ENCODE measurements at regions not wholly inside any gene's neighbourhood (a gene's known extent, or its start where the extent isn't known, plus 50 kb on each side); places are given as distances from the start of the nearest gene placed in this dataset.

- TF ChIP-seq, protein P1, sequence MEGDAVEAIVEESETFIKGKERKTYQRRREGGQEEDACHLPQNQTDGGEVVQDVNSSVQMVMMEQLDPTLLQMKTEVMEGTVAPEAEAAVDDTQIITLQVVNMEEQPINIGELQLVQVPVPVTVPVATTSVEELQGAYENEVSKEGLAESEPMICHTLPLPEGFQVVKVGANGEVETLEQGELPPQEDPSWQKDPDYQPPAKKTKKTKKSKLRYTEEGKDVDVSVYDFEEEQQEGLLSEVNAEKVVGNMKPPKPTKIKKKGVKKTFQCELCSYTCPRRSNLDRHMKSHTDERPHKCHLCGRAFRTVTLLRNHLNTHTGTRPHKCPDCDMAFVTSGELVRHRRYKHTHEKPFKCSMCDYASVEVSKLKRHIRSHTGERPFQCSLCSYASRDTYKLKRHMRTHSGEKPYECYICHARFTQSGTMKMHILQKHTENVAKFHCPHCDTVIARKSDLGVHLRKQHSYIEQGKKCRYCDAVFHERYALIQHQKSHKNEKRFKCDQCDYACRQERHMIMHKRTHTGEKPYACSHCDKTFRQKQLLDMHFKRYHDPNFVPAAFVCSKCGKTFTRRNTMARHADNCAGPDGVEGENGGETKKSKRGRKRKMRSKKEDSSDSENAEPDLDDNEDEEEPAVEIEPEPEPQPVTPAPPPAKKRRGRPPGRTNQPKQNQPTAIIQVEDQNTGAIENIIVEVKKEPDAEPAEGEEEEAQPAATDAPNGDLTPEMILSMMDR (IDR thresholded peaks at IDR 0.05), result no peak
- TF ChIP-seq POLR2A (IDR thresholded peaks at IDR 0.05), result no peak
Measured at GRCh38 chr2:109677835-109678580, 63.8 kb downstream of the SOWAHC start.

All from thyroid gland (tissue), 4 donors.